Neural progenitor cell (in vitro differentiated cells): ENCODE measurements at regions not wholly inside any gene's neighbourhood (a gene's known extent, or its start where the extent isn't known, plus 50 kb on each side); places are given as distances from the start of the nearest gene placed in this dataset.

ENCODE experiments used
- CTCF ChIP-seq: fragments of 200-600 bp; sonication (generic); IDR thresholded peaks from 2 replicates; pipeline ENCODE4 v1.5.1; 2017; ENCODE audit warnings: antibody characterized with exemption, mild to moderate bottlenecking
- EZH2 ChIP-seq: fragments of 200-600 bp; sonication (generic); IDR thresholded peaks from 2 replicates; pipeline ENCODE4 v1.6.1; 2017; ENCODE audit warnings: antibody characterized with exemption, mild to moderate bottlenecking, moderate library complexity

- TF ChIP-seq CTCF = no peak
- TF ChIP-seq EZH2 = no peak
Measured at GRCh38 chr11:15764948-15765347, 591.4 kb downstream of the SOX6 start.
